HepG2 (cell line): ENCODE measurements at regions not wholly inside any gene's neighbourhood (a gene's known extent, or its start where the extent isn't known, plus 50 kb on each side); places are given as distances from the start of the nearest gene placed in this dataset.

Source experiments
- ATAC-seq: fragments of 200-7000 bp; cut with Tn5 transposase; 3 replicates; pipeline ENCODE4 v1.9.1; 2020; ENCODE audit warnings: mild to moderate bottlenecking, moderate library complexity
- BruUV-seq: library from RNA; stranded (reverse); fragments of 400-500 nt; replicated peaks from 2 replicates; lab custom pipeline; 2021; lab: Mats Ljungman, UMichigan
- CTCF ChIA-PET: fragments of 300-600 bp; formaldehyde crosslinking; extraction: SDS; loops from one replicate; lab custom pipeline; 2021; ENCODE audit warnings: low total read pairs, inconsistent platforms, low intra/inter-chr PET ratio; lab: Yijun Ruan, JAX
- POLR2A ChIA-PET: fragments of 350-600 bp; sonication (Branson Sonifier 250); formaldehyde crosslinking; loops from one replicate; lab custom pipeline; 2020; ENCODE audit warnings: antibody characterized with exemption, inconsistent platforms; lab: Yijun Ruan, JAX
- DNase-seq: peaks from one replicate; pipeline ENCODE4 v3.0.0-alpha.2; 2015; ENCODE audit warnings: low spot score
- FAIRE-seq: peaks from 3 replicates; lab custom pipeline; 2011; peaks lifted over from hg19 to GRCh38; lab: Jason Lieb, UNC
- H2AFZ ChIP-seq: one replicate; pipeline ENCODE4 v1.6.1; 2011; ENCODE audit warnings: low read length, inconsistent platforms
- H3K27ac ChIP-seq: fragments of 300-600 bp; 3 replicates; pipeline ENCODE4 v1.8.0; 2011; ENCODE audit warnings: mixed run types, mild to moderate bottlenecking, mixed read lengths, low read length, inconsistent platforms; ENCODE audit not compliant: insufficient read depth; ENCODE audit errors: extremely low read length
- H3K27me3 ChIP-seq, 2 experiments: fragments of 200-600 bp in 1 of 2; 2 replicates in 1 of 2; 3 replicates in 1 of 2; pipeline versions ENCODE4 v1.6.0 to v1.8.0; 2011; ENCODE audit warnings: low read length in 2 of 2, mild to moderate bottlenecking in 2 of 2, moderate library complexity in 2 of 2, inconsistent platforms in 1 of 2; ENCODE audit not compliant: insufficient read depth in 2 of 2, control insufficient read depth in 1 of 2
- H3K36me3 ChIP-seq, 2 experiments: fragments of 200-600 bp in 1 of 2; replicated peaks in 1 of 2; 2 replicates in 1 of 2; 3 replicates in 1 of 2; pipeline versions ENCODE4 v1.5.1 to v1.8.0; 2011; ENCODE audit warnings: low read length in 2 of 2, inconsistent platforms in 1 of 2; ENCODE audit not compliant: insufficient read depth in 2 of 2, control insufficient read depth in 1 of 2
- H3K4me1 ChIP-seq: 2 replicates; pipeline ENCODE4 v1.5.1; 2012; ENCODE audit warnings: low read length, inconsistent platforms; ENCODE audit not compliant: insufficient read depth
- H3K4me2 ChIP-seq: 2 replicates; pipeline ENCODE4 v1.6.0; 2011; ENCODE audit warnings: low read depth, low read length, inconsistent platforms
- H3K4me3 ChIP-seq, 3 experiments: fragments of 200-600 bp in 1 of 3; sonication (generic), shearing (Covaris generic) in 1 of 3; replicated peaks in 1 of 3; 2 replicates each; pipeline ENCODE4 v1.5.1; 2011 to 2016; ENCODE audit warnings: low read length in 3 of 3, inconsistent platforms in 2 of 3, low read depth in 2 of 3, mild to moderate bottlenecking in 2 of 3, control low read depth in 1 of 3, mixed read lengths in 1 of 3; ENCODE audit not compliant: insufficient read depth in 1 of 3
- H3K79me2 ChIP-seq: one replicate; pipeline ENCODE4 v1.6.1; 2011; ENCODE audit warnings: low read length, inconsistent platforms; ENCODE audit not compliant: insufficient read depth
- H3K9ac ChIP-seq: 2 replicates; pipeline ENCODE4 v1.6.0; 2011; ENCODE audit warnings: mild to moderate bottlenecking, low read depth, low read length, inconsistent platforms; ENCODE audit not compliant: insufficient read depth
- H3K9me3 ChIP-seq: 2 replicates; pipeline ENCODE4 v1.5.1; 2012; ENCODE audit warnings: mild to moderate bottlenecking, low read length
- H4K20me1 ChIP-seq: 2 replicates; pipeline ENCODE4 v1.6.0; 2011; ENCODE audit warnings: inconsistent platforms, mild to moderate bottlenecking, low read length, moderate library complexity; ENCODE audit not compliant: insufficient read depth
- CREB1 ChIP-seq, 2 experiments: fragments of 450-650 bp in 1 of 2; IDR thresholded peaks; 2 replicates each; pipeline ENCODE4 v1.6.1; 2016 to 2017; ENCODE audit warnings: control low read depth in 1 of 2, mild to moderate bottlenecking in 1 of 2, missing compliant biosample characterization in 1 of 2, missing genetic modification characterization in 1 of 2
- GABPB1 ChIP-seq: IDR thresholded peaks from 2 replicates; pipeline ENCODE4 v1.6.1; 2016; ENCODE audit warnings: mild to moderate bottlenecking, missing genetic modification reagents, moderate library complexity, missing compliant biosample characterization
- GATAD1 ChIP-seq: IDR thresholded peaks from 2 replicates; pipeline ENCODE4 v1.6.1; 2016; ENCODE audit warnings: missing genetic modification reagents, missing compliant biosample characterization
- GFI1 ChIP-seq: sonication (generic); formaldehyde crosslinking; IDR thresholded peaks from 2 replicates; pipeline ENCODE4 v1.5.0; 2020; ENCODE audit warnings: missing genetic modification reagents, mild to moderate bottlenecking, borderline replicate concordance
- GMEB1 ChIP-seq: sonication (generic); formaldehyde crosslinking; IDR thresholded peaks from 2 replicates; pipeline ENCODE4 v1.5.1; 2020; ENCODE audit warnings: missing genetic modification reagents, mild to moderate bottlenecking, borderline replicate concordance
- HNRNPL ChIP-seq: fragments of 200-400 bp; formaldehyde crosslinking; IDR thresholded peaks from 2 replicates; pipeline ENCODE4 v1.6.1; 2017; ENCODE audit warnings: mild to moderate bottlenecking, low read depth, low read length
- LRRFIP1 ChIP-seq: sonication (generic); formaldehyde crosslinking; conservative IDR thresholded peaks from 2 replicates; pipeline ENCODE4 v1.4.0; 2020; ENCODE audit warnings: missing genetic modification reagents
- MED1 ChIP-seq: sonication (generic); formaldehyde crosslinking; IDR thresholded peaks from 2 replicates; pipeline ENCODE4 v1.4.0; 2020; ENCODE audit warnings: missing genetic modification reagents
- POLR2A ChIP-seq, 2 experiments: IDR thresholded peaks; 2 replicates each; pipeline ENCODE4 v1.6.1; 2011; ENCODE audit warnings: low read depth in 2 of 2, low read length in 2 of 2, mild to moderate bottlenecking in 1 of 2, moderate library complexity in 1 of 2; ENCODE audit not compliant: insufficient read depth in 1 of 2
- RORA ChIP-seq: sonication (generic); formaldehyde crosslinking; IDR thresholded peaks from 2 replicates; pipeline ENCODE4 v1.5.0; 2020; ENCODE audit warnings: mild to moderate bottlenecking, missing genetic modification reagents, moderate library complexity
- ZNF12 ChIP-seq: sonication (generic); formaldehyde crosslinking; IDR thresholded peaks from 2 replicates; pipeline ENCODE4 v1.5.0; 2020; ENCODE audit warnings: missing genetic modification reagents
- ZNF33A ChIP-seq: sonication (generic); formaldehyde crosslinking; IDR thresholded peaks from 2 replicates; pipeline ENCODE4 v1.5.1; 2020; ENCODE audit warnings: missing genetic modification reagents, mild to moderate bottlenecking, moderate library complexity, borderline replicate concordance
- ZNF530 ChIP-seq: sonication (generic); formaldehyde crosslinking; IDR thresholded peaks from 2 replicates; pipeline ENCODE4 v1.5.0; 2020; ENCODE audit warnings: low read depth, mild to moderate bottlenecking, missing genetic modification reagents
- ZNF570 ChIP-seq: sonication (generic); formaldehyde crosslinking; IDR thresholded peaks from 2 replicates; pipeline ENCODE4 v1.4.0; 2020; ENCODE audit warnings: mild to moderate bottlenecking, missing genetic modification reagents, borderline replicate concordance
- WGBS: methylation state at CpG from one replicate; pipeline ENCODE4 v1.1.6; 2017; ENCODE audit warnings: low lambda C conversion rate; 5-methylcytosine and 5-hydroxymethylcytosine counted together
- in situ Hi-C: cut with HindIII; loops from 2 replicates; pipeline ENCODE4 v1.10.0; 2017; ENCODE audit warnings: low pct_unique_long_range_greater_than_20kb; ENCODE audit not compliant: extremely low pct_ligation_motif_present
- intact Hi-C: fragments of 100-400 bp; cut with micrococcal nuclease; formaldehyde crosslinking; loops from one replicate; pipeline ENCODE4 v1.10.0; 2022; ENCODE audit not compliant: unreplicated experiment

GRCh38 chr3:164477403-164477802 is 600.9 kb downstream of the SI start:
- Histone ChIP-seq H4K20me1 (no peaks in the 10 kb centered on the region), H3K79me2 (no peaks in the 10 kb centered on the region), H3K9me3 (no peaks in the 10 kb centered on the region), H3K27ac (no peak overlapping the region), H2AFZ (no peak overlapping the region), H3K4me3 (no peak overlapping the region), H3K4me2 (no peak overlapping the region), H3K36me3 (no peaks in the 10 kb centered on the region), H3K27me3 (no peaks in the 10 kb centered on the region), H3K4me1 (no peaks in the 10 kb centered on the region), H3K9ac (no peak overlapping the region)
- no peak for TF ChIP-seq ZNF530 (CRISPR knock-in tag)
- TF ChIP-seq ZNF33A = no peak
- TF ChIP-seq HNRNPL = no peak
- TF ChIP-seq GMEB1 (CRISPR knock-in tag) = no peak
- no peak for TF ChIP-seq CREB1 (IDR thresholded peaks at IDR 0.05)
- no peak for TF ChIP-seq CREB1 (CRISPR knock-in tag; IDR thresholded peaks at IDR 0.05)
- FAIRE-seq (no peak), ATAC-seq (no peak), DNase-seq (no peak)
- in situ Hi-C loops = no loop called here
- intact Hi-C loops = no loop called here
- CTCF ChIA-PET = no interaction called here
- no CpG with 5 or more reads among the region's 1 CpG for WGBS
- POLR2A ChIA-PET = no interaction called here
- no TSS peak for BruUV-seq

- H3K9me3 ChIP-seq = no peaks in the 10 kb centered on the region
- intact Hi-C loops (no loop called here), in situ Hi-C loops (no loop called here)
- H2AFZ ChIP-seq = no peak overlapping the region
- H3K27me3 ChIP-seq = no peaks in the 10 kb centered on the region
- no peak overlapping the region for H3K27ac ChIP-seq
- no peaks in the 10 kb centered on the region for H3K36me3 ChIP-seq
- H3K4me2 ChIP-seq = no peak overlapping the region
- H3K79me2 ChIP-seq = no peaks in the 10 kb centered on the region
- H3K4me3 ChIP-seq = no peak overlapping the region
- no peak for FAIRE-seq
- no peaks in the 10 kb centered on the region for H4K20me1 ChIP-seq
- no peak overlapping the region for H3K9ac ChIP-seq
- 30% methylated on average over 3 of the region's 3 CpGs for WGBS
- H3K4me1 ChIP-seq = no peaks in the 10 kb centered on the region
- no peak for DNase-seq
- ATAC-seq = no peak
- no TSS peak for BruUV-seq
- CTCF ChIA-PET = no interaction called here
- POLR2A ChIA-PET = no interaction called here
- TF ChIP-seq MED1 (CRISPR knock-in tag) = no peak
- no peak for TF ChIP-seq GFI1 (CRISPR knock-in tag)
- no peak for TF ChIP-seq LRRFIP1 (CRISPR knock-in tag)
- no peak for TF ChIP-seq ZNF12 (CRISPR knock-in tag)
- TF ChIP-seq GABPB1 (CRISPR knock-in tag) = no peak
- no peak for TF ChIP-seq ZNF570 (CRISPR knock-in tag)
- TF ChIP-seq POLR2A (IDR thresholded peaks at IDR 0.05; ENCODE audit: insufficient read depth in 1 of 2, low read depth in 2 of 2, low read length in 2 of 2) = no peak
- TF ChIP-seq RORA (CRISPR knock-in tag) = no peak
- no peak for TF ChIP-seq GATAD1
Observed at GRCh38 chr3:164476631-164477030, 601.7 kb downstream of the SI start.
